Osteocyte (in vitro differentiated cells): ENCODE measurements at regions not wholly inside any gene's neighbourhood (a gene's known extent, or its start where the extent isn't known, plus 50 kb on each side); places are given as distances from the start of the nearest gene placed in this dataset.

Experiments
- DNase-seq: peaks from one replicate; pipeline ENCODE4 v3.0.0; 2021; ENCODE audit warnings: mixed read lengths; ENCODE audit not compliant: unreplicated experiment; ENCODE audit errors: extremely low spot score
- H3K27ac Mint-ChIP-seq: one replicate; pipeline ENCODE4 v1.8.0; 2021; ENCODE audit warnings: mild to moderate bottlenecking, mixed read lengths; ENCODE audit not compliant: unreplicated experiment
- H3K27me3 Mint-ChIP-seq: one replicate; pipeline ENCODE4 v1.8.0; 2021; ENCODE audit warnings: mixed read lengths; ENCODE audit not compliant: unreplicated experiment
- H3K36me3 Mint-ChIP-seq: one replicate; pipeline ENCODE4 v1.8.0; 2021; ENCODE audit warnings: mixed read lengths; ENCODE audit not compliant: unreplicated experiment
- H3K4me1 Mint-ChIP-seq: one replicate; pipeline ENCODE4 v1.8.0; 2021; ENCODE audit warnings: mixed read lengths; ENCODE audit not compliant: unreplicated experiment
- H3K4me3 Mint-ChIP-seq: one replicate; pipeline ENCODE4 v1.8.0; 2021; ENCODE audit warnings: mild to moderate bottlenecking, moderate library complexity, mixed read lengths; ENCODE audit not compliant: unreplicated experiment
- H3K9me3 Mint-ChIP-seq: one replicate; pipeline ENCODE4 v1.8.0; 2021; ENCODE audit warnings: mixed read lengths; ENCODE audit not compliant: unreplicated experiment
- TF ChIP-seq, protein P1 (sequence below): fragments of 200-600 bp; sonication (generic); IDR thresholded peaks from 2 replicates; pipeline ENCODE4 v1.5.0; 2021; ENCODE audit warnings: antibody characterized with exemption, mild to moderate bottlenecking, moderate library complexity

- H3K27ac Mint-ChIP-seq, result no peak overlapping the region
Observed at GRCh38 chr13:84933797-84934196, 865.4 kb downstream of the SLITRK6 start.

GRCh38 chr13:84931264-84931663, 868.0 kb downstream of the SLITRK6 start:
- Mint-ChIP-seq H3K4me1 (peaks cover 21% of the 10 kb centered on the region), H3K9me3 (peaks cover 5% of the 10 kb centered on the region), H3K36me3 (no peaks in the 10 kb centered on the region), H3K4me3 (no peak overlapping the region), H3K27ac (no peak overlapping the region), H3K27me3 (no peaks in the 10 kb centered on the region)
- no peak for DNase-seq
- TF ChIP-seq, protein P1, sequence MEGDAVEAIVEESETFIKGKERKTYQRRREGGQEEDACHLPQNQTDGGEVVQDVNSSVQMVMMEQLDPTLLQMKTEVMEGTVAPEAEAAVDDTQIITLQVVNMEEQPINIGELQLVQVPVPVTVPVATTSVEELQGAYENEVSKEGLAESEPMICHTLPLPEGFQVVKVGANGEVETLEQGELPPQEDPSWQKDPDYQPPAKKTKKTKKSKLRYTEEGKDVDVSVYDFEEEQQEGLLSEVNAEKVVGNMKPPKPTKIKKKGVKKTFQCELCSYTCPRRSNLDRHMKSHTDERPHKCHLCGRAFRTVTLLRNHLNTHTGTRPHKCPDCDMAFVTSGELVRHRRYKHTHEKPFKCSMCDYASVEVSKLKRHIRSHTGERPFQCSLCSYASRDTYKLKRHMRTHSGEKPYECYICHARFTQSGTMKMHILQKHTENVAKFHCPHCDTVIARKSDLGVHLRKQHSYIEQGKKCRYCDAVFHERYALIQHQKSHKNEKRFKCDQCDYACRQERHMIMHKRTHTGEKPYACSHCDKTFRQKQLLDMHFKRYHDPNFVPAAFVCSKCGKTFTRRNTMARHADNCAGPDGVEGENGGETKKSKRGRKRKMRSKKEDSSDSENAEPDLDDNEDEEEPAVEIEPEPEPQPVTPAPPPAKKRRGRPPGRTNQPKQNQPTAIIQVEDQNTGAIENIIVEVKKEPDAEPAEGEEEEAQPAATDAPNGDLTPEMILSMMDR, result no peak

More at GRCh38 chr13:84933797-84934196, 865.4 kb downstream of the SLITRK6 start:
- Mint-ChIP-seq H3K36me3 (no peaks in the 10 kb centered on the region), H3K4me1 (peaks cover 21% of the 10 kb centered on the region), H3K9me3 (peaks cover 3% of the 10 kb centered on the region), H3K27me3 (no peaks in the 10 kb centered on the region), H3K4me3 (no peak overlapping the region)
- DNase-seq, result no peak
- TF ChIP-seq, protein P1, result no peak

DNA sequence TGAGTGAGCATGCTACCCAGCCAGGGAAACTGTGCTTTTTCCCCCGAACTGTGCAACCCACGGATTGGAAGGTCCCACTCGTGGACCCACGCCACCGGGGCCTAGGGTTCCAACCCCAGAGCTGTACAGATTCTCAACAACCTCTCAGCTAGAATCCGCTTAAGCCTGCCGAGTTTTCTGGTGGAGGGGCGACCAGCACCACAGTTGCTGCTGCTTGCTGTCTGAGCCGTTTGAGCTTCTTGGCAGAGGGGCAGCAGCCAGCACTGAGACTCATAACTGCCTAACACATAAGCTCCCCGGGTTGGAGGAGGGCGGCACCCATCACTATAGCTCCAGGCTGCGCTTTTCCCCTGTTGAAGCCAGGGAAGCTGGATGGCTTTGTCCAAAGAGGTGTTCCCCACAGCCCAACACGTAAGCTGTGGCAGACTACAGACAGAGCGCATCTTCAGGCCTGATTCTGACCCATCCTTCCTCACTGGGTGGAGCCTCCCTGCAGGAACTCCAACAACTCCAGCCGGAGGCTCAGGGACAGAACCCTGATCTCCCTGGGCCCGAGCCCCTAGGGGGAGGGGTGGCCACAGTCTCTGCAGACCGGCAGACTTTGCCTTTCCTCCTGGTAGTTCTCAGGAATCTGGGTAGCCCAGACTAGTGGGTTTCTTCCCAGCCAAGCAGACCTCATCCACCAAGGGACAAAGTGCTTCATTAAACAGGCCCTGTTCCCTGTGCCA, 871.6 kb downstream of the SLITRK6 start:
- Mint-ChIP-seq H3K27ac (no peak overlapping the region), H3K36me3 (no peaks in the 10 kb centered on the region), H3K9me3 (peaks cover 5% of the 10 kb centered on the region), H3K4me3 (no peak overlapping the region), H3K4me1 (peaks cover 3% of the 10 kb centered on the region), H3K27me3 (no peaks in the 10 kb centered on the region)
- no peak for DNase-seq
- TF ChIP-seq, protein P1, result no peak

- H3K4me3 Mint-ChIP-seq, result no peak overlapping the region
- no peak overlapping the region for H3K27ac Mint-ChIP-seq
- H3K9me3 Mint-ChIP-seq, result peaks cover 5% of the 10 kb centered on the region
- H3K36me3 Mint-ChIP-seq, result no peaks in the 10 kb centered on the region
- no peaks in the 10 kb centered on the region for H3K27me3 Mint-ChIP-seq
- TF ChIP-seq, protein P1, result no peak
- no peak for DNase-seq
- no peaks in the 10 kb centered on the region for H3K4me1 Mint-ChIP-seq
Observed at GRCh38 chr13:84925443-84925842, 873.8 kb downstream of the SLITRK6 start.

DNA sequence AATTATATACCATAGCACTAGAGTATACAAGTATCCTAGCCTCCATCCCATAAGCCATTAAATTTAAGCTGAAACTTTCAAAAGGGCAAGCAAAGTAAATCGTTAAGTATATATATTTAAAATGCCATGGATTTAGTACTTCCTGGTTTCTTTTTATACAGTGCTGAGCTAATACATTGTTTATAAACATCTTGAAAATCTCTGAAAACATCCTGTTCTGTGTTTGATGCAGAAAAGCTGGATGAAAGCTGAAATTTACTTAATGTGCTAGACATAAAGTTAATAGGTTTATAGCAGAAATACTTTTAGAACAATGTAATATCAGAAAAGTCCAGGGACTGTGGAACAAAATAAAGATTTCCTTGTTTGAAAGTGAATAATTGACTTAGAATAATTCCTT, 875.4 kb downstream of the SLITRK6 start:
- H3K4me1 Mint-ChIP-seq, result peaks cover 10% of the 10 kb centered on the region
- no peaks in the 10 kb centered on the region for H3K27me3 Mint-ChIP-seq
- no peaks in the 10 kb centered on the region for H3K36me3 Mint-ChIP-seq
- TF ChIP-seq, protein P1, result no peak
- DNase-seq, result no peak
- no peak overlapping the region for H3K27ac Mint-ChIP-seq
- peaks cover 2% of the 10 kb centered on the region for H3K9me3 Mint-ChIP-seq
- no peak overlapping the region for H3K4me3 Mint-ChIP-seq
